Gastrocnemius medialis (tissue), 4 donors: ENCODE measurements at regions not wholly inside any gene's neighbourhood (a gene's known extent, or its start where the extent isn't known, plus 50 kb on each side); places are given as distances from the start of the nearest gene placed in this dataset.

Experiments
- ATAC-seq, 2 donors: fragments of 150-250 bp; one replicate each; pipeline ENCODE4 v1.9.1; 2016
- DNase-seq, 2 donors: peaks; one replicate each; pipeline ENCODE4 v3.0.0-alpha.2; 2019
- H3K27ac ChIP-seq, 4 donors: fragments of 200-600 bp; sonication (generic); 1 replicate in 1 of 4; 2 replicates in 3 of 4; pipeline ENCODE4 v1.5.1; 2016 to 2018; ENCODE audit warnings: mild to moderate bottlenecking in 2 of 4, moderate library complexity in 1 of 4
- H3K27me3 ChIP-seq, 3 donors: fragments of 200-600 bp; sonication (generic) in 2 of 3; 1 replicate in 1 of 3; 2 replicates in 2 of 3; pipeline versions ENCODE4 v1.5.1 to v1.6.0; 2016 to 2019; ENCODE audit warnings: mild to moderate bottlenecking in 1 of 3, moderate library complexity in 1 of 3
- H3K36me3 ChIP-seq, 2 donors: fragments of 200-600 bp; sonication (generic) in 1 of 2; one replicate each; pipeline ENCODE4 v1.5.1; 2017 to 2018
- H3K4me1 ChIP-seq, 2 donors: fragments of 200-600 bp; sonication (generic) in 1 of 2; one replicate each; pipeline ENCODE4 v1.5.1; 2016 to 2017; ENCODE audit warnings: mild to moderate bottlenecking in 2 of 2
- H3K4me3 ChIP-seq, 4 donors: fragments of 200-600 bp; sonication (generic) in 3 of 4; 1 replicate in 1 of 4; 2 replicates in 3 of 4; pipeline ENCODE4 v1.5.1; 2016 to 2019; ENCODE audit warnings: mild to moderate bottlenecking in 2 of 4
- H3K9me3 ChIP-seq, 3 donors: fragments of 200-600 bp; sonication (generic) in 2 of 3; 1 replicate in 1 of 3; 2 replicates in 2 of 3; pipeline ENCODE4 v1.5.1; 2016 to 2019
- POLR2A ChIP-seq, 2 donors: fragments of 450-650 bp; IDR thresholded peaks; one replicate each; pipeline ENCODE4 v1.6.1; 2017; ENCODE audit warnings: antibody characterized with exemption in 2 of 2, mild to moderate bottlenecking in 2 of 2, moderate library complexity in 2 of 2
- in situ Hi-C, 4 donors: fragments of 200-750 bp; cut with MboI; loops; one replicate each; pipeline versions ENCODE4 v1.15.0 to v1.8.0; 2017; ENCODE audit warnings: low sequenced_read_pairs in 4 of 4
- intact Hi-C: fragments of 100-400 bp; cut with DNase I; formaldehyde crosslinking; loops from one replicate; pipeline ENCODE4 v1.15.1; 2023; ENCODE audit warnings: low total_unique reads
- TF ChIP-seq, protein P1 (sequence below), 5 experiments: fragments of 450-650 bp in 3 of 5; fragments of 200-600 bp in 2 of 5; sonication (generic) in 2 of 5; IDR thresholded peaks in 4 of 5; conservative IDR thresholded peaks in 1 of 5; 1 replicate in 4 of 5; 2 replicates in 1 of 5; pipeline ENCODE4 v1.5.1; 2016 to 2019; ENCODE audit warnings: antibody characterized with exemption in 5 of 5, mild to moderate bottlenecking in 3 of 5, moderate library complexity in 3 of 5

DNA sequence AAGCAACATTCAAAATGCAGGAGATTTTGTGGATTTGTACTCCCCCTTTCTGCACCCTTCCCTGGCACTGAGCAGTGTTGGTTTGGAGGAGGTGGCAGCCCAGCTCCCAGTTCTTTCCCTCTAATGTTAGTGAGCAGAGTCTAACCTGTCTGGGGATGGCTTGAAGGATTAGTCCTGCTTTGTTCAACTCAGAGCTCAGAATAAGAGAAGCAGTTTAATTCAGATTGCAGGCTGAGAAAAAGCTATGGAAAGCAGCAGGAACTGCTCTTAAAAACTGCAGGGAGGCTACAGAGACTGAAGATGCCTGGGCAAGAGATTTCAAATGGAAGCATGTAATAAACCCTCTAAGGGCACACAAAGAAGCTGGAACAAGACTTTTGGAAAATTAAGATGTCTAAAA, 223.4 kb upstream of the GGTLC1 start:
- no peak for TF ChIP-seq POLR2A (IDR thresholded peaks at IDR 0.05)
- TF ChIP-seq, protein P1, sequence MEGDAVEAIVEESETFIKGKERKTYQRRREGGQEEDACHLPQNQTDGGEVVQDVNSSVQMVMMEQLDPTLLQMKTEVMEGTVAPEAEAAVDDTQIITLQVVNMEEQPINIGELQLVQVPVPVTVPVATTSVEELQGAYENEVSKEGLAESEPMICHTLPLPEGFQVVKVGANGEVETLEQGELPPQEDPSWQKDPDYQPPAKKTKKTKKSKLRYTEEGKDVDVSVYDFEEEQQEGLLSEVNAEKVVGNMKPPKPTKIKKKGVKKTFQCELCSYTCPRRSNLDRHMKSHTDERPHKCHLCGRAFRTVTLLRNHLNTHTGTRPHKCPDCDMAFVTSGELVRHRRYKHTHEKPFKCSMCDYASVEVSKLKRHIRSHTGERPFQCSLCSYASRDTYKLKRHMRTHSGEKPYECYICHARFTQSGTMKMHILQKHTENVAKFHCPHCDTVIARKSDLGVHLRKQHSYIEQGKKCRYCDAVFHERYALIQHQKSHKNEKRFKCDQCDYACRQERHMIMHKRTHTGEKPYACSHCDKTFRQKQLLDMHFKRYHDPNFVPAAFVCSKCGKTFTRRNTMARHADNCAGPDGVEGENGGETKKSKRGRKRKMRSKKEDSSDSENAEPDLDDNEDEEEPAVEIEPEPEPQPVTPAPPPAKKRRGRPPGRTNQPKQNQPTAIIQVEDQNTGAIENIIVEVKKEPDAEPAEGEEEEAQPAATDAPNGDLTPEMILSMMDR (IDR thresholded peaks at IDR 0.05 in 4 of 5, conservative IDR thresholded peaks at IDR 0.05 in 1 of 5): no peak
- in situ Hi-C loops: no loop called here

DNA sequence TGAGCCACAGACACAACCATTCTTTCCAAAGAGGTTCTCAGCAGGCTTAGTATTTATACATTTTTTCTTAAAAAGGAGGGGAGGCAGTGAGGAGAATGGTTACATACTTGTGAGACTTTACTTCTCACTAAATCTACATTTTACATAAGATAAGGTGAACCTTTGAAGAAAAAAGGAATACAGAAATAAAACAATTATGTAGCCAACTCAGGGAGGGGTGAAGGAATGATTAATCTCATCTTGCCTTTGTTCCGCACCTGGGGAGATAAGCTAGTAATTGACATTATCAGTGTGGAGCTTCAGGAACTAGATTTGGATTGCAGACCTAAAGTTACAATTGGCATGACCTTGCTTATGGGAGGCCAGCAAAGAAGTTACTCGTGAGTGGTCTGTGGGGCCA, 221.8 kb upstream of the GGTLC1 start:
- TF ChIP-seq, protein P1 (IDR thresholded peaks at IDR 0.05 in 4 of 5, conservative IDR thresholded peaks at IDR 0.05 in 1 of 5): no peak
- no peak for TF ChIP-seq POLR2A (IDR thresholded peaks at IDR 0.05)
- DNase-seq: no peak
- intact Hi-C loops: no loop called here

More for the DNA sequence above, 223.4 kb upstream of the GGTLC1 start:
- intact Hi-C loops: no loop called here
- Histone ChIP-seq H3K4me3 (no peak overlapping the region), H3K4me1 (no peaks in the 10 kb centered on the region), H3K27ac (no peak overlapping the region), H3K9me3 (no peaks in the 10 kb centered on the region), H3K36me3 (no peaks in the 10 kb centered on the region), H3K27me3 (no peaks in the 10 kb centered on the region)
- ATAC-seq (no peak), DNase-seq (no peak)

DNA sequence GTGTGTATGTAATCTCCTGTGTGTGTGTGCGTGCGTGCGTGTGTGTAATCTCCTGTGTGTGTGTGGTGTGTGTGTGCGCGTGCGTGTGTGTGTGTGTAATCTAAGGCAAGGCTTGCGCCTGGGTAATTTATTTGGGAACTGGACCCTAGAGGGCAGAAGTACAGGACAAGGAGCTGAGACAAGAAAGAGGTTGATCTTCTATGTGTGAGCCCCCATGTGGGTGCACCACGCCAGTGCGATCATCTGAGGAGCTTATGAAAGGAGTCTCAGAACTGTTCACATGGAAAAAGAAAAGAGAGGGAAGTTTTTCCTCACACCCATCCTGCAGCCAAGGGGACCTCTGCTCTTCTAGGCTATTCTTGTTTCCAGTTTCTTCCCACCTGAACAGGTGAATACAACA, 220.1 kb upstream of the GGTLC1 start:
- Histone ChIP-seq H3K4me1 (no peaks in the 10 kb centered on the region), H3K27ac (no peak overlapping the region), H3K36me3 (no peaks in the 10 kb centered on the region), H3K9me3 (no peaks in the 10 kb centered on the region), H3K4me3 (no peak overlapping the region), H3K27me3 (no peaks in the 10 kb centered on the region)
- DNase-seq (no peak), ATAC-seq (no peak)
- in situ Hi-C loops: no loop called here
- intact Hi-C loops: no loop called here
- TF ChIP-seq, protein P1 (IDR thresholded peaks at IDR 0.05 in 4 of 5, conservative IDR thresholded peaks at IDR 0.05 in 1 of 5): no peak
- TF ChIP-seq POLR2A (IDR thresholded peaks at IDR 0.05): no peak

More for the DNA sequence above, 221.8 kb upstream of the GGTLC1 start:
- Histone ChIP-seq H3K4me3 (no peak overlapping the region), H3K4me1 (no peaks in the 10 kb centered on the region), H3K36me3 (no peaks in the 10 kb centered on the region), H3K27me3 (no peaks in the 10 kb centered on the region), H3K9me3 (no peaks in the 10 kb centered on the region), H3K27ac (no peak overlapping the region)
- no peak for ATAC-seq
- in situ Hi-C loops: no loop called here

DNA sequence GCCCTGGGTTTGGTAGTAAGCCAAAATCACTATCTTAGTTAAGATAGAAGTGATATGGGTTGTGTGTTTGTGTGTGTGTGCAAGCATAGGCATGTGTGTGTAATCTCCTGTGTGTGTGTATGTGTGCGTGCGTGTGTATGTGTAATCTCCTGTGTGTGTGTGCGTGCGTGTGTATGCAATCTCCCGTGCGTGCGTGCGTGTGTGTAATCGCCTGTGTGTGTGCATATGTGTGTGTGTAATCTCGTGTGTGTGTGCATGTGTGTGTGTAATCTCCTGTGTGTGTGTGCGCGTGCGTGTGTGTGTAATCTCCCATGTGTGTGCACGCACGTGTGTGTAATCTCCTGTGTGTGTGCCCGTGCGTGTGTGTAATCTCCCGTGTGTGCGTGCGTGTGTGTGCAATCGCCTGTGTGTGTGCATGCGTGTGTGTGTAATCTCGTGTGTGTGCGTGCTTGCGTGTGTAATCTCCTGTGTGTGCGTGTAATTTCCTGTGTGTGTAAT, 219.3 kb upstream of the GGTLC1 start:
- Histone ChIP-seq H3K9me3 (no peaks in the 10 kb centered on the region), H3K27me3 (no peaks in the 10 kb centered on the region), H3K4me1 (no peaks in the 10 kb centered on the region), H3K27ac (no peak overlapping the region), H3K36me3 (no peaks in the 10 kb centered on the region), H3K4me3 (no peak overlapping the region)
- in situ Hi-C loops (no loop called here), intact Hi-C loops (no loop called here)
- DNase-seq (no peak), ATAC-seq (no peak)
- no peak for TF ChIP-seq POLR2A (IDR thresholded peaks at IDR 0.05)
- TF ChIP-seq, protein P1 (IDR thresholded peaks at IDR 0.05 in 4 of 5, conservative IDR thresholded peaks at IDR 0.05 in 1 of 5): no peak

DNA sequence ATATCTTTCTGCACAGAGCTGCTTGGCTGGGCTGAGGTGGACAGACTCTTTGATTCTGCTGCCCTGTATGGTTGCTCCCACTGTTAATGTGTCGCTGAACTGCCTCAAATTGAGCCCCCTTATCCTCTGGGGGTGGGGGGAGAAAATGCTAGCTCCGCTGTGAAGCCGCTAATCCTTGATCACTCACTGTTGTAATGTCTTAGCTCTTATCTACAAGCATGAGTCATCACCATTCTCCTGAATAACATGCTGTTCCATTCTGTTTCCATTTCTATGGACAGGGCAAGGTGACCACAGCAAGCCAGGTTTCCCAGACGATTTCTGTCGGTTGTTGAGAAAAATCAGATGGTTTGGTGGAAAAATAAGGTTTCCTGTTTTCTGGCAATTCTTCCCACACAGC, 218.4 kb upstream of the GGTLC1 start:
- Histone ChIP-seq H3K9me3 (no peaks in the 10 kb centered on the region), H3K27me3 (no peaks in the 10 kb centered on the region), H3K4me3 (no peak overlapping the region), H3K4me1 (no peaks in the 10 kb centered on the region), H3K27ac (no peak overlapping the region), H3K36me3 (no peaks in the 10 kb centered on the region)
- intact Hi-C loops: no loop called here
- in situ Hi-C loops: no loop called here
- DNase-seq (no peak), ATAC-seq (no peak)
- no peak for TF ChIP-seq POLR2A (IDR thresholded peaks at IDR 0.05)
- TF ChIP-seq, protein P1 (IDR thresholded peaks at IDR 0.05 in 4 of 5, conservative IDR thresholded peaks at IDR 0.05 in 1 of 5): no peak
